ENCODE measurements at regions not wholly inside any gene's neighbourhood (a gene's known extent, or its start where the extent isn't known, plus 50 kb on each side); places are given as distances from the start of the nearest gene placed in this dataset.

- intact Hi-C loops (cut with DNase I, micrococcal nuclease), result loop anchor here in 1 of 2 donors (10.0 kb wide), 1 partner anchor 165 kb away; no protein-coding TSS in a partner anchor
- H3K4me3 ChIP-seq, result no peak overlapping the region
- no peak for TF ChIP-seq CTCF (IDR thresholded peaks at IDR 0.05)
- H3K9me3 ChIP-seq, result no peaks in the 10 kb centered on the region
- peaks cover 4% of the 10 kb centered on the region for H3K4me1 ChIP-seq (ENCODE audit: low read depth)
- ATAC-seq (no peak), DNase-seq (no peak)
- H3K36me3 ChIP-seq (ENCODE audit: low read depth), result no peaks in the 10 kb centered on the region
These were observed 251.8 kb upstream of the NFE2L3 start for GRCh38 chr7:25900245-25900644.

- Histone ChIP-seq H3K9me3 (no peaks in the 10 kb centered on the region), H3K4me3 (no peak overlapping the region), H3K4me1 (ENCODE audit: low read depth) (no peaks in the 10 kb centered on the region), H3K36me3 (ENCODE audit: low read depth) (no peaks in the 10 kb centered on the region)
- DNase-seq, result no peak
- TF ChIP-seq CTCF (IDR thresholded peaks at IDR 0.05), result no peak
- ATAC-seq, result no peak
- intact Hi-C loops (cut with DNase I, micrococcal nuclease), result loop anchor here in 1 of 2 donors (10.0 kb wide), 1 partner anchor 164 kb away; no protein-coding TSS in a partner anchor
These were observed 251.1 kb upstream of the NFE2L3 start for GRCh38 chr7:25900877-25901276.

- intact Hi-C loops (cut with DNase I, micrococcal nuclease), result loop anchor here in 1 of 2 donors (10.0 kb wide), 1 partner anchor 163 kb away; no protein-coding TSS in a partner anchor
- Histone ChIP-seq H3K9me3 (no peaks in the 10 kb centered on the region), H3K4me3 (no peak overlapping the region), H3K4me1 (ENCODE audit: low read depth) (no peaks in the 10 kb centered on the region), H3K36me3 (ENCODE audit: low read depth) (no peaks in the 10 kb centered on the region)
- TF ChIP-seq CTCF (IDR thresholded peaks at IDR 0.05), result no peak
- DNase-seq (no peak), ATAC-seq (peak; percentile 59)
These were observed 250.3 kb upstream of the NFE2L3 start for GRCh38 chr7:25901658-25902057.

- no peak for TF ChIP-seq CTCF (IDR thresholded peaks at IDR 0.05)
- no peak for DNase-seq
- H3K4me3 ChIP-seq, result no peak overlapping the region
- intact Hi-C loops (cut with DNase I, micrococcal nuclease), result loop anchor here in 1 of 2 donors (10.0 kb wide), 1 partner anchor 159 kb away; no protein-coding TSS in a partner anchor
- ATAC-seq, result no peak
- no peaks in the 10 kb centered on the region for H3K4me1 ChIP-seq (ENCODE audit: low read depth)
- no peaks in the 10 kb centered on the region for H3K36me3 ChIP-seq (ENCODE audit: low read depth)
- no peaks in the 10 kb centered on the region for H3K9me3 ChIP-seq
These were observed 246.0 kb upstream of the NFE2L3 start for GRCh38 chr7:25906003-25906402.

- Histone ChIP-seq H3K9me3 (no peaks in the 10 kb centered on the region), H3K4me1 (ENCODE audit: low read depth) (no peaks in the 10 kb centered on the region), H3K36me3 (ENCODE audit: low read depth) (no peaks in the 10 kb centered on the region), H3K4me3 (no peak overlapping the region)
- DNase-seq, result no peak
- no peak for TF ChIP-seq CTCF (IDR thresholded peaks at IDR 0.05)
- no peak for ATAC-seq
- intact Hi-C loops (cut with DNase I, micrococcal nuclease), result loop anchor here in 1 of 2 donors (10.0 kb wide), 1 partner anchor 158 kb away; no protein-coding TSS in a partner anchor
These were observed 245.2 kb upstream of the NFE2L3 start for GRCh38 chr7:25906760-25907159.

GRCh38 chr7:25907214-25907613 is 244.8 kb upstream of the NFE2L3 start:
- intact Hi-C loops (cut with DNase I, micrococcal nuclease), result loop anchor here in 1 of 2 donors (10.0 kb wide), 1 partner anchor 158 kb away; no protein-coding TSS in a partner anchor
- no peaks in the 10 kb centered on the region for H3K36me3 ChIP-seq (ENCODE audit: low read depth)
- no peak for TF ChIP-seq CTCF (IDR thresholded peaks at IDR 0.05)
- ATAC-seq (no peak), DNase-seq (no peak)
- no peaks in the 10 kb centered on the region for H3K9me3 ChIP-seq
- H3K4me3 ChIP-seq, result no peak overlapping the region
- no peaks in the 10 kb centered on the region for H3K4me1 ChIP-seq (ENCODE audit: low read depth)
